Transverse colon (tissue), 4 donors: ENCODE measurements at regions not wholly inside any gene's neighbourhood (a gene's known extent, or its start where the extent isn't known, plus 50 kb on each side); places are given as distances from the start of the nearest gene placed in this dataset.

Source experiments
- DNase-seq: peaks from one replicate; pipeline ENCODE4 v3.0.0-alpha.2; 2019
- H3K27ac ChIP-seq, 4 donors: fragments of 200-600 bp; sonication (generic); 2 replicates each; pipeline ENCODE4 v1.5.1; 2016 to 2018; ENCODE audit warnings: inconsistent platforms in 4 of 4
- H3K27me3 ChIP-seq: fragments of 200-600 bp; sonication (generic); 2 replicates; pipeline ENCODE4 v1.5.1; 2017; ENCODE audit warnings: inconsistent platforms
- H3K36me3 ChIP-seq, 4 donors: fragments of 200-600 bp; sonication (generic); 2 replicates each; pipeline ENCODE4 v1.5.1; 2017 to 2019; ENCODE audit warnings: inconsistent platforms in 4 of 4
- H3K4me1 ChIP-seq, 4 donors: fragments of 200-600 bp; sonication (generic); 2 replicates each; pipeline ENCODE4 v1.5.1; 2017 to 2020; ENCODE audit warnings: inconsistent platforms in 4 of 4
- H3K4me3 ChIP-seq, 4 donors: fragments of 200-600 bp; sonication (generic); 1 replicate in 1 of 4; 2 replicates in 3 of 4; pipeline versions ENCODE4 v1.5.1 to v1.6.1; 2017 to 2019; ENCODE audit warnings: inconsistent platforms in 4 of 4
- H3K9me3 ChIP-seq, 2 donors: fragments of 200-600 bp; sonication (generic); 2 replicates each; pipeline ENCODE4 v1.5.1; 2017 to 2019; ENCODE audit warnings: inconsistent platforms in 2 of 2
- CTCF ChIP-seq, 5 experiments: fragments of 200-600 bp in 3 of 5; fragments of 450-650 bp in 2 of 5; sonication (generic) in 3 of 5; IDR thresholded peaks; 1 replicate in 2 of 5; 2 replicates in 3 of 5; pipeline ENCODE4 v1.5.1; 2016 to 2017; ENCODE audit warnings: antibody characterized with exemption in 5 of 5, inconsistent platforms in 3 of 5, mild to moderate bottlenecking in 2 of 5, moderate library complexity in 1 of 5
- EP300 ChIP-seq: sonication (generic); formaldehyde crosslinking; IDR thresholded peaks from one replicate; pipeline ENCODE4 v1.6.1; 2017; ENCODE audit warnings: antibody characterized with exemption, low read depth
- POLR2A ChIP-seq: fragments of 450-650 bp; IDR thresholded peaks from one replicate; pipeline ENCODE4 v1.6.1; 2016; ENCODE audit warnings: antibody characterized with exemption, mild to moderate bottlenecking, moderate library complexity
- POLR2AphosphoS5 ChIP-seq, 3 donors: sonication (generic); formaldehyde crosslinking; IDR thresholded peaks; one replicate each; pipeline ENCODE4 v1.6.1; 2016; ENCODE audit warnings: antibody characterized with exemption in 3 of 3
- WGBS, 2 donors: methylation state at CpG; one replicate each; pipeline ENCODE4 v1.1.5; 2018; ENCODE audit warnings: low coverage in 1 of 2; 5-methylcytosine and 5-hydroxymethylcytosine counted together
- in situ Hi-C, 4 donors: fragments of 200-750 bp; cut with MboI; loops; one replicate each; pipeline versions ENCODE4 v1.15.0 to v1.15.1; 2017; ENCODE audit warnings: low sequenced_read_pairs in 3 of 4, low pct_ligation_motif_present in 1 of 4, low pct_unique_long_range_greater_than_20kb in 1 of 4
- intact Hi-C: fragments of 100-400 bp; cut with DNase I; formaldehyde crosslinking; loops from one replicate; pipeline ENCODE4 v1.15.1; 2023; ENCODE audit warnings: low total_unique reads

GRCh38 chr20:11810311-11811083, 107.2 kb upstream of the BTBD3 start:
- Histone ChIP-seq H3K4me1 (peaks cover 0 to 4% (median 0%) of the 10 kb centered on the region in 4 donors), H3K27ac (no peak overlapping the region), H3K9me3 (no peaks in the 10 kb centered on the region), H3K27me3 (no peaks in the 10 kb centered on the region), H3K36me3 (no peaks in the 10 kb centered on the region), H3K4me3 (no peak overlapping the region)
- TF ChIP-seq POLR2AphosphoS5 (IDR thresholded peaks at IDR 0.05) (no peak), CTCF (IDR thresholded peaks at IDR 0.05) (no peak), EP300 (no peak), POLR2A (no peak)
- in situ Hi-C loops (no loop called here), intact Hi-C loops (no loop called here)
- no peak for DNase-seq
- WGBS, 2 donors = 54 to 56% methylated on average over 4 of the region's 4 CpGs

- DNase-seq = no peak
- in situ Hi-C loops (no loop called here), intact Hi-C loops (no loop called here)
- Histone ChIP-seq H3K36me3 (no peaks in the 10 kb centered on the region), H3K9me3 (no peaks in the 10 kb centered on the region), H3K27me3 (no peaks in the 10 kb centered on the region), H3K4me1 (no peaks in the 10 kb centered on the region), H3K4me3 (no peak overlapping the region), H3K27ac (no peak overlapping the region)
- TF ChIP-seq POLR2A (no peak), EP300 (no peak), CTCF (IDR thresholded peaks at IDR 0.05) (no peak), POLR2AphosphoS5 (IDR thresholded peaks at IDR 0.05) (no peak)
- 88 to 94% methylated on average over 6 to 14 of the region's 14 CpGs for WGBS, 2 donors
Observed at GRCh38 chr20:11813106-11813890, 104.4 kb upstream of the BTBD3 start.

- no peak for DNase-seq
- TF ChIP-seq EP300 (no peak), POLR2A (no peak), CTCF (IDR thresholded peaks at IDR 0.05) (no peak), POLR2AphosphoS5 (IDR thresholded peaks at IDR 0.05) (no peak)
- in situ Hi-C loops (no loop called here), intact Hi-C loops (no loop called here)
- Histone ChIP-seq H3K27me3 (no peaks in the 10 kb centered on the region), H3K4me3 (no peak overlapping the region), H3K27ac (no peak overlapping the region), H3K9me3 (no peaks in the 10 kb centered on the region), H3K36me3 (no peaks in the 10 kb centered on the region), H3K4me1 (no peaks in the 10 kb centered on the region)
- WGBS, 2 donors = 88 to 95% methylated on average over 3 of the region's 3 CpGs
Observed at GRCh38 chr20:11814267-11814666, 103.4 kb upstream of the BTBD3 start.

- in situ Hi-C loops (no loop called here), intact Hi-C loops (no loop called here)
- Histone ChIP-seq H3K36me3 (no peaks in the 10 kb centered on the region), H3K9me3 (no peaks in the 10 kb centered on the region), H3K27me3 (no peaks in the 10 kb centered on the region), H3K4me1 (no peaks in the 10 kb centered on the region), H3K4me3 (no peak overlapping the region), H3K27ac (no peak overlapping the region)
- WGBS, 2 donors = 85 to 92% methylated on average over 1 of the region's 1 CpG
- TF ChIP-seq EP300 = no peak
- no peak for TF ChIP-seq POLR2AphosphoS5 (IDR thresholded peaks at IDR 0.05)
- TF ChIP-seq CTCF (IDR thresholded peaks at IDR 0.05) = no peak
- TF ChIP-seq POLR2A = no peak
- DNase-seq = no peak
Observed at GRCh38 chr20:11820838-11821237, 96.9 kb upstream of the BTBD3 start.
